ENCODE measurements at regions not wholly inside any gene's neighbourhood (a gene's known extent, or its start where the extent isn't known, plus 50 kb on each side); places are given as distances from the start of the nearest gene placed in this dataset.
"Not testable (repeated sequence)": the region's sequence is repeated elsewhere in the genome, so short reads cannot be mapped to it uniquely, and the experiment has no call there.

DNA sequence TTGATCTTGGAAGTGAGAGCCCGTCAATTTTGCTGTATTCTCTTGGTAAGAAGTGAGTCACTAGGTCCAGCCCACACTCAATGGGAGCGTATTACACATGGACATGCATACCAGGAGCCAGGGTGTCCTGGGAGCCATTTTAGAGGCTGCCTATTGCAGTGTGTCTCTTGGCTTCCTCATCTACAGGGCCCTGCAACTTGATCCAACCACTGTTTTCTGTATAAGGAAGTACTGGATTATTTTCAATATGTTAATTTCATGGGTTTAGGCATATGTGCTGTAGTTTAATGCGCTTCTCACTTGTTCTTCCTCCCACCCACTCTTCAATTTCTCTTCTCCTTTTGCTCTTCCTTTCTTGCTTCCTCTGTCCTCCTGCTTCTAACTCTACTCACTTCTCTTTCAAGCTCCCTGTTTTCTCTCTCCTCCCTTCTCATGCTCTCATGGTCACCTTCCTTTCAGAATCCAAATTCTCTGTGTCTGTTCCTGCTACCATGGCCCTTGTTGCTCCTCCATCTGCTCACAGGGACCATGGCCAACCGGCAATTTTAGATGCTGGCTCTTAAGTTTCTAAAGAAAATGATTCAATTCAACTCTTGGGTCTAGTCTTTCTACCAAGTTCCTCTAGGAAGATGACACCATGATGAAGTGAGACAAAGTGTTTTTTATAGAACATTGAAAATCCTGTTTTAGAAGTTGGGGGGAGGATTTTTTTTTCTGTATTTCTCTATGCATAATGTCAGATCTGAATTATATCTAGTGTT lies 152.0 kb upstream of the ZEB2 start:
- DNase-seq = no peak

DNA sequence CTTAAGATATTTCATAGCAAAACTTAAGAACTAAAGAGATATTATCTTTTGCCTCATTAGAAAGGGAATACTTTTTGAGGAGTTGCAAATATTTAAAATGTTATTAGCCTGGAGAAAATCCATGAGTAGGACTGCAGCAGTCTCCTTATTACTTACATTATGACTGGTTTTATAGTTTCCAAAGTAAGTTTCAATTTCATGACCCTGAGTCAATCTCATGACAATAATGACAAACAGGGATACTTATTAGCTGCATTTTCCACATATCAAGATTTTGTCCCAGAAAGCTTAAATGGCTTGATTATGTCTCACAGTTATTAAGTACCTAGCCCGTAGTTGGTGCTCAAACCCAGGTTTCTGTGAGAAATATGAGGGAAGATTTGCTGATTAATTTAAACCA lies 150.8 kb upstream of the ZEB2 start:
- no peak for DNase-seq

DNA sequence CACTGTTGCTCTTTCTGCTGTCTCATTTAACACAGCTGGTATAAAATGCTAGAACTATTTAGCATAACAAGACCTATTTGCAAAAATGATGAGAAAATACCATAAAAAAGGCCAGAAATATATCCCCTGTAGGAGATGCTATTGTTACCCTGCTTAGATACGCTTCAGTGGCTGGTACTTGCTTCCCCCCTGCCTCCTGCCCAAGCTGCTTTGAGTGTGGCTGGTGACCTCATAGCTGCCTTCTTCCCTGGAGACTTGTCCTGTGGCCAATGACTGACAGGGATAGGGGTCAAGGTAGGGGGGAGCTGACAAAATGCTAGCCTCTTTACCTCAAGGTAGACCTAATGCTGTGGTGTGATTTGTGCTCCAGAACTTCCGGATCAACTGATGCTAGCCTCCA lies 150.2 kb upstream of the ZEB2 start:
- no peak for DNase-seq

- DNase-seq = no peak
These were observed 149.5 kb upstream of the ZEB2 start for GRCh38 chr2:144669196-144669987.

DNA sequence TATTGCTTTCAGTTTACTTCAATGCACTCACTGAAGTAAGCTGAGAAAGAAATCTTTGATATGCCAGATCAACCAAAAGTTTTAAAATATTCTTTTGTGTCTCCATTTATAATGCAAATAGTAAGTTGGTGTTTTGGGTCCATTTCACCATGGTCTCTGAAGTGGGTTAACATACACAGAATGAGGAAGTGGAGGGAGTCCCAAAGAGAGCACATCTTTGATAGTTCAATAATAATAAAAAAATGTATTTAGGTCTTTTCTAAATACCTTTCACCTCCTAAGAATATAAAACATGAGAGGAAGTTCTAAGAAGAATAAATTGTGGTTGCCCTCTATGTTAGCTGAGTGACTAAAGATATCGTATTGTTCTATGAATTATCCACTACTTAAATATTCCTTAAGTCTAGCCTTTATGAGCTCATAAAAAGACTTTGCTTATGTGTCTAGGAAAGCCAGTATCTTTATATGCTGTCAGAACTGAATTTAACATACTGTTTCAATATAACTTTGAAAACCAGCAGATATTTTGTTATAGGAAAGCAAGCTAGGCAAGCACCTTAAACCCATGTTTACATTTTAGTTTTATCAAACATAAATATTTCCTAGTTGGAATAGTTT lies 148.7 kb upstream of the ZEB2 start:
- no peak for DNase-seq

GRCh38 chr2:144666032-144666431 lies 146.1 kb upstream of the ZEB2 start:
- no peak for DNase-seq

DNA sequence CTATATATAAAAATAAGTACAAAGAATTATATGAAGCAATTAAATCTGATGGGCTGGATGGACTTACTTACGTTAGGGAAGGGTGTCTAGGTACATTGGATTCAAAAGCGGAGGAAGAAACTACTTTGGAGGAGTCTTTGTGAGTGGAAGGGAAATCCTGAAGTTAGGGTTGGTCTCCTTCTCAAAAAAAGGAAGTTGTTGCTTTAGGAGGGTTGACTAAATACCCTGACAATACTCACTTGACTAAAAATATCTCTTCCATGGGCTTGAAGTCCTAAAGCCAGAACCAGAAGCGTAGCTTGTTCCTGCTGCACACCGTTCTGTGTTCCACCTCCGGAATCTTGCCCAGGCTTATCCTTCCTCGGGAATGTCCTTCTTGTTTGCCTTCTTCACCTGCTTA lies 143.3 kb upstream of the ZEB2 start:
- no peak for DNase-seq

DNA sequence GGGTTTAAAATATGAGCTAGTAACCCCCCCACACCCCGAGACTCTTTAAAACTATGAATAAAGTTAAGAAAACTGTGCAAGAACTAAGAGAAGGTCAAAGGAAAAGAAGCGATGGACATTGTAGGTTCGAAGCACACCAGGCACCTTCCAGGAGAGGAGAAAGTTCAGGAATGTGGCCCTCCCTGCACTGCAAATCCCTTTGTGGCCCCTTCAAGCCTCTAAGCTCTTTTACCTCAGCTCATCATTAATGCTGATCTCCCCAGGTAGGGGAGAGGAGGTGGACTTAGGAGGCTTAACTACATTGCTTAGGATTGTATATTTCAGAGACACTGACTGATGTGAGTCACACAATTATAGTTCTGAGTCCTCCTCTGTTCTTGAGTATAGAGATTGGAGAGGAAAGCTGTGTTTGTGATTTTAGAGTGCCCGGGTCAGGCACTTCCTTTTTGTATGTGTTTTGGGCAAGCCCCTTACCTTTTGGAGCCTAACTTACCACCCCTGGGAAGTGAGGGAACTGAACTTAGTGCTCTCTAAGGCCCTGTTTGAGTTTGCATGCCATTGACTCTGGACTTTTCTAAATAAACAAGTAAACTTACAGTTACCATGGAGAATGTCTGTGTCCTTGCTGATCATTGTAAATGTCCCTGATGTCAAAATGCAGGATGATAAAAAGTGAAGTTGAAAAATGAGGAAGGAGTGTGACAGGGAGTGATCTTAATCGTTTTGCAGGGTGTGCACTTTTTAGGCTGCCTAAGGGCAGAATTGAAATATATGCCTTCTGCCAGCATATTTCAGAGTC lies 140.8 kb upstream of the ZEB2 start:
- DNase-seq = no peak

DNA sequence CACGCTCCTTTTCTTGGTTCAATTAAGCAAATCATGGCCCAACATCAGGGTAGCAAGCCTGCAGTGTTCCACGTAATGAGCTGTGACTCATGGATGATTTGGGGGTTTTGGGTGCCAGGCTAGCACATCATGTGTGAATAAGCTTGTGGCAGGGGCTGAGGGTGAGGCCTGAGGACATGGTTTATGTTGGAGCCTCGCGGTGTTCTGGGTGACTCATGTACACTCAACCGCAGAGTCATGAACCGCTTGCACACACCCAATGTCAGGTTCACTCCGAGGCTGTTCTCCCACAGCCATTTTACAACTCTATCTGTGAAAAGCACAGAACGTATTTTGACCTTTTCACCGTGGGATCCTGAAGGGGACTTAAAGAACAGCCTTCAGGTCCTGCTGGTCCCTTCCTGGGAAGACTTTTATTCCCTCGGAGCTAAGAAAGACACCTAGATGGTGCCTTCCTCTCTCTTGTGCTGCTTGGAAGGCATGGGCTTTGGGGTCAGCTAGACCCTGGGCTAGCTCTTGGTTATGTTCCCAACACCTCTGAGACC lies 139.9 kb upstream of the ZEB2 start:
- DNase-seq = no peak

DNA sequence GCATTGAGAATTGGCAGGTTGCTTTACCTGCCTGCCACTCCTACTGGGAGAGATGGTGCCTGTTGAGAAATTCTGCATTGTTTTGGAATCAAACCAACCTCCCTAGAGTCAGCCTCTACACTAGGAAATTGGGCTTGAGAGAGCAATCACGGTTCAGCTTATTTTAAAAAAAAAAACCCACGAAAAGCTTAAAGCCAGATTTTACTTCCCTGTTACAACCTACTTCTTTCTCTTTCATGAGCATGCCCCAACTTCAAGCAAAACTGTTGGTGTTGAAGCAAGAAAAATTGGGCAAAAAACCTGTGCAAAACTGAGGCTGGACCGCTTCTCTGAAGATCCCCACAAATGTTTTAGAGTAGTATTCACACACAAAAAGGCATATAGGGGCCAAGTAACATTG lies 134.6 kb upstream of the ZEB2 start:
- DNase-seq = no peak

- no peak for DNase-seq
These were observed 131.0 kb upstream of the ZEB2 start for GRCh38 chr2:144650907-144651306.

DNA sequence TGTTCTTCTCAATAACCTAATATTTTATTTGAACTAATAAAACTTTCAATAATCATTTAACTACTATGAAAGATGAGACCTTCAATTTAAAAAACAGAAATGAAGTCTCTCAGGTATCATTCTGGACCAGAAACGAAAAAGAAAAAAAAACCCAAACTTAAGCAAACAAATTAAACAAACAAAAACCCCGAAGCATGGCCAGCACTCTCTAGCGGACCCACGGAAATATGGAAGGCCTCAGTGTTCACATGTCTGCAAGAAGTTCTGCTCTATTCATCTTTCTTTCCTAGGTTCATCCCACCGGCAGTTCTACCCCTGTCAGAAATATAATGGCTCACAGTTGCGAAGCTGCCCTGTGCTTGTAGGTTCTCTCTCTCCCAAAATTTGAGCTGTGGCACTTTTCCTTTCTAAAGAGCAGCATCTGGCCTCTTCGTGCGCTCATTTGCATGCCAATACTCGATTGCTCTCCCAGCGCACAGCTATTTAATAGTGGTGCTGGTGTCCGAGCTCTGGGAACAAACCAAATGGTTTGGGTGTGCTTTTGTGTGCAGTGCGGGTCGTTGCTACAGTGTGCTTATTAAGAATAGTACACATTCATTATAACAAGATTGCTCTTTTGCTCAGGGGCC lies 129.0 kb upstream of the ZEB2 start:
- DNase-seq = no peak

- no peak for DNase-seq
These were observed 125.3 kb upstream of the ZEB2 start for GRCh38 chr2:144645083-144645778.

DNA sequence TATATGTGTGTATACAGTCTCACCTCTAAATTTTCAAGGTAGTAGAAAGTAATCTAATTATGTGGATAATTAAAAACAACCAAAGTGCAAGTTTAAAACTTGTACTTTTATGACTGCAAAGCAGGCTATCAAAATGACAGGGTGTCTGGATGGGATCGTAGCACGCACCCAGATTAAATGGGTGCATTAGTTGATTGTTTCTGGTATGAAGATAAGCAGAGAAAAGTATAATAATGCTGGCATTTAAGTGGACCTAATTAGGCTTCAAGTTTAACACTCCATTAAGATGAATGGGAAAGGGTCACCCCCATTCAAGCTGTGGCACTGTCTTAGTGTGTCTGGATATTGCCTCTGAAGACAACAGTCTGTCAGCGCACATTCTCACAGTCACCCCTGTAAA lies 124.6 kb upstream of the ZEB2 start:
- no peak for DNase-seq

- DNase-seq = no peak
These were observed 123.8 kb upstream of the ZEB2 start for GRCh38 chr2:144643537-144644336.

GRCh38 chr2:144642856-144643255 lies 122.9 kb upstream of the ZEB2 start:
- no peak for DNase-seq

- DNase-seq = no peak
These were observed 122.2 kb upstream of the ZEB2 start for GRCh38 chr2:144642131-144642530.

DNA sequence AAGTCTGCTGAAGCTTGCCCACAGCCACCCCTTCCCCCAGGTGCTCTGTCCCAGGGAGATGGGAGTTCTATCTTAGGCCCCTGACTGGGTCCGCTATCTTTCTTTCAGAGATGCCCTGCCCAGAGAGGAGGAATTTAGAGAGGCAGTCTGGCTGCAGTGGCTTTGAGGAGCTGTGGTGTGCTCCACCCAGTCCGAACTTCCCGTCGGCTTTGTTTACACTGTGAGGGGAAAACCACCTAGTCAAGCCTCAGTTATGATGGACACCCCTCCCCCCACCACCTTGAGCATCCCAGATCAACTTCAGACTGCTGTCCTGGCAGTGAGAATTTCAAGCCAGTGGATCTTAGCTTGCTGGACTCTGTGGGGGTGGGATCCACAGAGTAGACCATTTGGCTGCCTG lies 118.3 kb upstream of the ZEB2 start:
- not testable (repeated sequence) for DNase-seq

DNA sequence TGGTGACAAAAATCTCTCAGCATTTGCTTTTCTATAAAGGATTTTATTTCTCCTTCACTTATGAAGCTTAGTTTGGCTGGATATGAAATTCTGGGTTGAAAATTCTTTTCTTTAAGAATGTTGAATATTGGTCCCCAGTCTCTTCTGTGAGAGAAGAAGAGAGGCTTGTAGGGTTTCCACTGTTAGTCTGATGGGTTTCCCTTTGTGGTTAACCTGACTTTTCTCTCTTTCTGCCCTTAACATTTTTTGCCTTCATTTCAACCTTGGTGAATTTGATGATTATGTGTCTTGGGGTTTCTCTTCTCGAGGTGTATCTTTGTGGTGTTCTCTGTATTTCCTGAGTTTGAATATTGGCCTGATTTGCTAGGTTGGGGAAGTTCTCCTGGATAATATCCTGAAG lies 116.9 kb upstream of the ZEB2 start:
- DNase-seq = not testable (repeated sequence)

DNA sequence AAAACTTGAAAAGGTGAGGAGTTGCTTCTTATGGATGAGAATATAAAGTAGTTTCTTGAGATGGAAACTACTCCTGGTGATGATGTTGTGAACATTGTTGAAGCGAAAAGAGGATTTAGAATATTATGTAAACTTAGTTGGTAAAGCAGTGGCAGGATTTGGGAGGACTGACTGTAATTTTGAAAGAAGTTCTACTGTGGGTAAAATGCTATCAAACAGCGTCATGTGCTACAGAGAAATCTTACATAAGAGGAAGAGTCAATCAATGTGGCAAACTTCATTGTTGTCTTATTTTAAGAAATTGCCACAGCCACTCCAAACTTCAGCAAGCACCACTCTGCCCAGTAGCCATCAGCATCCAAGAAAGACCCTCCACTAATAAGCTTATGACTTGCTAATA lies 112.9 kb upstream of the ZEB2 start:
- no peak for DNase-seq

- DNase-seq = no peak
These were observed 111.7 kb upstream of the ZEB2 start for GRCh38 chr2:144631636-144632035.

All from NCI-H1105 treated with DMSO at 0.1 percent for 48 hours (cell line).